GM23338 (cell line): ENCODE measurements at regions not wholly inside any gene's neighbourhood (a gene's known extent, or its start where the extent isn't known, plus 50 kb on each side); places are given as distances from the start of the nearest gene placed in this dataset.

ENCODE experiments used
- ATAC-seq: fragments of 200-7000 bp; cut with Tn5 transposase; 3 replicates; pipeline ENCODE4 v1.9.1; 2020
- DNase-seq: peaks from one replicate; pipeline ENCODE4 v3.0.0-alpha.2; 2015; ENCODE audit warnings: low spot score
- H2AFZ ChIP-seq: fragments of 200-600 bp; sonication (generic); 2 replicates; pipeline ENCODE4 v1.8.0; 2016; ENCODE audit warnings: antibody characterized with exemption, mild to moderate bottlenecking, moderate library complexity
- H3F3A ChIP-seq: fragments of 200-600 bp; sonication (generic); replicated peaks from 2 replicates; pipeline ENCODE4 v1.8.0; 2017; ENCODE audit warnings: antibody characterized with exemption, mixed run types, low read depth
- H3K27ac ChIP-seq: fragments of 200-600 bp; sonication (generic); 2 replicates; pipeline ENCODE4 v1.6.1; 2016; ENCODE audit warnings: low read depth
- H3K27me3 ChIP-seq: fragments of 200-600 bp; sonication (generic); 2 replicates; pipeline ENCODE4 v1.8.0; 2016; ENCODE audit warnings: mild to moderate bottlenecking, mixed run types, moderate library complexity; ENCODE audit not compliant: insufficient read depth
- H3K36me3 ChIP-seq: fragments of 200-600 bp; sonication (generic); 2 replicates; pipeline ENCODE4 v1.8.0; 2016; ENCODE audit warnings: mild to moderate bottlenecking; ENCODE audit not compliant: insufficient read depth
- H3K4me1 ChIP-seq: fragments of 200-600 bp; sonication (generic); 2 replicates; pipeline ENCODE4 v1.8.0; 2016; ENCODE audit warnings: mild to moderate bottlenecking, moderate library complexity; ENCODE audit not compliant: insufficient read depth
- H3K4me2 ChIP-seq: fragments of 200-600 bp; sonication (generic); 2 replicates; pipeline ENCODE4 v1.7.1; 2017; ENCODE audit warnings: mixed run types
- H3K4me3 ChIP-seq: fragments of 200-600 bp; sonication (generic); 2 replicates; pipeline ENCODE4 v1.6.1; 2016; ENCODE audit warnings: mixed run types
- H3K79me2 ChIP-seq: fragments of 200-600 bp; sonication (generic); replicated peaks from 2 replicates; pipeline ENCODE4 v1.8.0; 2017; ENCODE audit warnings: mild to moderate bottlenecking; ENCODE audit not compliant: insufficient read depth
- H3K9me2 ChIP-seq: fragments of 200-600 bp; sonication (generic); 2 replicates; pipeline ENCODE4 v1.8.0; 2017; ENCODE audit not compliant: insufficient read depth
- H4K20me1 ChIP-seq: fragments of 200-600 bp; sonication (generic); replicated peaks from 2 replicates; pipeline ENCODE4 v1.8.0; 2017; ENCODE audit warnings: mild to moderate bottlenecking; ENCODE audit not compliant: insufficient read depth
- H3K27ac Mint-ChIP-seq: 2 replicates; pipeline ENCODE4 v1.8.0; 2020; ENCODE audit warnings: inconsistent platforms, mild to moderate bottlenecking, moderate library complexity, mixed read lengths
- H3K27me3 Mint-ChIP-seq: 3 replicates; pipeline ENCODE4 v1.8.0; 2022; ENCODE audit warnings: low read depth, mild to moderate bottlenecking, moderate library complexity, mixed read lengths, inconsistent platforms; ENCODE audit not compliant: insufficient read depth, poor library complexity
- H3K36me3 Mint-ChIP-seq: 3 replicates; pipeline ENCODE4 v1.8.0; 2021; ENCODE audit warnings: low read depth, mild to moderate bottlenecking, inconsistent platforms, moderate library complexity, mixed read lengths
- H3K4me1 Mint-ChIP-seq: 3 replicates; pipeline ENCODE4 v1.8.0; 2020; ENCODE audit warnings: mild to moderate bottlenecking, inconsistent platforms, mixed read lengths
- H3K4me3 Mint-ChIP-seq: 3 replicates; pipeline ENCODE4 v1.8.0; 2021; ENCODE audit warnings: moderate library complexity, mild to moderate bottlenecking, inconsistent platforms, mixed read lengths
- H3K9me3 Mint-ChIP-seq: 3 replicates; pipeline ENCODE4 v1.8.0; 2020; ENCODE audit warnings: moderate library complexity, mild to moderate bottlenecking, inconsistent platforms, mixed read lengths
- CREB1 ChIP-seq: fragments of 250-450 bp; sonication (Bioruptor Pico); IDR thresholded peaks from 2 replicates; pipeline ENCODE4 v1.5.0; 2020; ENCODE audit warnings: low read depth, mild to moderate bottlenecking, moderate library complexity
- EZH2 ChIP-seq: fragments of 200-600 bp; sonication (generic); IDR thresholded peaks from one replicate; pipeline ENCODE4 v1.8.0; 2017; ENCODE audit warnings: antibody characterized with exemption, mild to moderate bottlenecking, low read depth; ENCODE audit not compliant: unreplicated experiment
- EZH2phosphoT487 ChIP-seq: fragments of 200-600 bp; sonication (generic); IDR thresholded peaks from one replicate; pipeline ENCODE4 v1.8.1; 2018; ENCODE audit warnings: antibody characterized with exemption; ENCODE audit not compliant: unreplicated experiment
- JUNB ChIP-seq: IDR thresholded peaks from one replicate; pipeline ENCODE4 v1.6.1; 2016; ENCODE audit warnings: antibody characterized with exemption; ENCODE audit not compliant: unreplicated experiment
- NANOG ChIP-seq: IDR thresholded peaks from 2 replicates; pipeline ENCODE4 v1.6.1; 2016; ENCODE audit warnings: antibody characterized with exemption, borderline replicate concordance
- POLR2AphosphoS5 ChIP-seq: IDR thresholded peaks from 2 replicates; pipeline ENCODE4 v1.6.1; 2016; ENCODE audit warnings: antibody characterized with exemption, low read depth
- STAT1 ChIP-seq: IDR thresholded peaks from one replicate; pipeline ENCODE4 v1.6.1; 2016; ENCODE audit warnings: antibody characterized with exemption; ENCODE audit not compliant: unreplicated experiment
- ZNF114 ChIP-seq: fragments of 250-450 bp; sonication (Bioruptor Pico); IDR thresholded peaks from 2 replicates; pipeline ENCODE4 v1.5.0; 2020; ENCODE audit warnings: mild to moderate bottlenecking, moderate library complexity
- ZNF331 ChIP-seq: fragments of 250-450 bp; sonication (Bioruptor Pico); IDR thresholded peaks from 2 replicates; pipeline ENCODE4 v1.5.0; 2020; ENCODE audit warnings: low read depth, mild to moderate bottlenecking, moderate library complexity
- TF ChIP-seq, protein P1 (sequence below): IDR thresholded peaks from 2 replicates; pipeline ENCODE4 v1.6.1; 2016; ENCODE audit warnings: antibody characterized with exemption
- TF ChIP-seq, protein P2 (sequence below): fragments of 250-450 bp; sonication (Bioruptor Pico); IDR thresholded peaks from 2 replicates; pipeline ENCODE4 v1.5.0; 2020; ENCODE audit warnings: mild to moderate bottlenecking, moderate library complexity
- TF ChIP-seq, protein P3 (sequence below), 2 experiments: fragments of 200-600 bp in 1 of 2; sonication (generic) in 1 of 2; conservative IDR thresholded peaks; 2 replicates each; pipeline versions ENCODE4 v1.5.1 to v1.6.1; 2016 to 2017; ENCODE audit warnings: antibody characterized with exemption in 2 of 2, low read depth in 2 of 2, mild to moderate bottlenecking in 2 of 2, moderate library complexity in 1 of 2
- TF ChIP-seq, protein P4 (sequence below): IDR thresholded peaks from one replicate; pipeline ENCODE4 v1.6.1; 2018; ENCODE audit warnings: antibody characterized with exemption; ENCODE audit not compliant: unreplicated experiment

DNA sequence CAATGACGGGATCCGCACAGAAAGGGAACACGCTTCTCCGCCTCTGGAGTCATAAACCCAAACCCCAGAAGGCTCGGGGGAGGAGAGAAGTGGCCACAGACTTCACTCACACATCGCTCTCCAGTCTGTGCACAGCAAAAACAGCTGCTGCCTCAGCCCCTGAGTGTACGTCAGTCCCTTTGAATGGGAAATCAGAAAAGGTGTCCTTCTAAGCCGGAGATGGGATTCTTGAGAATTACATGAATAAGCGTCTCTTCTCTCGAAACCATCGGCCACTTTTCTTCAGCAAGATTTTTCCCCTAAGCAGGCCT lies 78.3 kb downstream of the PDCL3 start:
- Histone ChIP-seq H3K4me3 (no peak overlapping the region), H2AFZ (no peak overlapping the region), H3K27ac (no peak overlapping the region), H3K4me1 (peaks cover 18% of the 10 kb centered on the region), H3K27me3 (no peaks in the 10 kb centered on the region), H4K20me1 (no peaks in the 10 kb centered on the region), H3K79me2 (no peaks in the 10 kb centered on the region), H3K36me3 (no peaks in the 10 kb centered on the region), H3F3A (0 out of 2 replicates have a peak, but pooled peaks cover 3% of the 10 kb centered on the region), H3K4me2 (no peak overlapping the region), H3K9me2 (peaks cover 2% of the 10 kb centered on the region; the same call in 1 of the 2 replicates)
- H3K9me3 Mint-ChIP-seq, result peaks cover 8% of the 10 kb centered on the region; the same call in 2 of the 3 replicates
- TF ChIP-seq ZNF114 (no peak), CREB1 (CRISPR knock-in tag) (no peak), JUNB (no peak), ZNF331 (CRISPR knock-in tag) (no peak), STAT1 (no peak), EZH2phosphoT487 (no peak), POLR2AphosphoS5 (no peak), EZH2 (no peak), NANOG (no peak)
- TF ChIP-seq, protein P1, sequence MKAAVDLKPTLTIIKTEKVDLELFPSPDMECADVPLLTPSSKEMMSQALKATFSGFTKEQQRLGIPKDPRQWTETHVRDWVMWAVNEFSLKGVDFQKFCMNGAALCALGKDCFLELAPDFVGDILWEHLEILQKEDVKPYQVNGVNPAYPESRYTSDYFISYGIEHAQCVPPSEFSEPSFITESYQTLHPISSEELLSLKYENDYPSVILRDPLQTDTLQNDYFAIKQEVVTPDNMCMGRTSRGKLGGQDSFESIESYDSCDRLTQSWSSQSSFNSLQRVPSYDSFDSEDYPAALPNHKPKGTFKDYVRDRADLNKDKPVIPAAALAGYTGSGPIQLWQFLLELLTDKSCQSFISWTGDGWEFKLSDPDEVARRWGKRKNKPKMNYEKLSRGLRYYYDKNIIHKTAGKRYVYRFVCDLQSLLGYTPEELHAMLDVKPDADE, result no peak
- TF ChIP-seq, protein P2, sequence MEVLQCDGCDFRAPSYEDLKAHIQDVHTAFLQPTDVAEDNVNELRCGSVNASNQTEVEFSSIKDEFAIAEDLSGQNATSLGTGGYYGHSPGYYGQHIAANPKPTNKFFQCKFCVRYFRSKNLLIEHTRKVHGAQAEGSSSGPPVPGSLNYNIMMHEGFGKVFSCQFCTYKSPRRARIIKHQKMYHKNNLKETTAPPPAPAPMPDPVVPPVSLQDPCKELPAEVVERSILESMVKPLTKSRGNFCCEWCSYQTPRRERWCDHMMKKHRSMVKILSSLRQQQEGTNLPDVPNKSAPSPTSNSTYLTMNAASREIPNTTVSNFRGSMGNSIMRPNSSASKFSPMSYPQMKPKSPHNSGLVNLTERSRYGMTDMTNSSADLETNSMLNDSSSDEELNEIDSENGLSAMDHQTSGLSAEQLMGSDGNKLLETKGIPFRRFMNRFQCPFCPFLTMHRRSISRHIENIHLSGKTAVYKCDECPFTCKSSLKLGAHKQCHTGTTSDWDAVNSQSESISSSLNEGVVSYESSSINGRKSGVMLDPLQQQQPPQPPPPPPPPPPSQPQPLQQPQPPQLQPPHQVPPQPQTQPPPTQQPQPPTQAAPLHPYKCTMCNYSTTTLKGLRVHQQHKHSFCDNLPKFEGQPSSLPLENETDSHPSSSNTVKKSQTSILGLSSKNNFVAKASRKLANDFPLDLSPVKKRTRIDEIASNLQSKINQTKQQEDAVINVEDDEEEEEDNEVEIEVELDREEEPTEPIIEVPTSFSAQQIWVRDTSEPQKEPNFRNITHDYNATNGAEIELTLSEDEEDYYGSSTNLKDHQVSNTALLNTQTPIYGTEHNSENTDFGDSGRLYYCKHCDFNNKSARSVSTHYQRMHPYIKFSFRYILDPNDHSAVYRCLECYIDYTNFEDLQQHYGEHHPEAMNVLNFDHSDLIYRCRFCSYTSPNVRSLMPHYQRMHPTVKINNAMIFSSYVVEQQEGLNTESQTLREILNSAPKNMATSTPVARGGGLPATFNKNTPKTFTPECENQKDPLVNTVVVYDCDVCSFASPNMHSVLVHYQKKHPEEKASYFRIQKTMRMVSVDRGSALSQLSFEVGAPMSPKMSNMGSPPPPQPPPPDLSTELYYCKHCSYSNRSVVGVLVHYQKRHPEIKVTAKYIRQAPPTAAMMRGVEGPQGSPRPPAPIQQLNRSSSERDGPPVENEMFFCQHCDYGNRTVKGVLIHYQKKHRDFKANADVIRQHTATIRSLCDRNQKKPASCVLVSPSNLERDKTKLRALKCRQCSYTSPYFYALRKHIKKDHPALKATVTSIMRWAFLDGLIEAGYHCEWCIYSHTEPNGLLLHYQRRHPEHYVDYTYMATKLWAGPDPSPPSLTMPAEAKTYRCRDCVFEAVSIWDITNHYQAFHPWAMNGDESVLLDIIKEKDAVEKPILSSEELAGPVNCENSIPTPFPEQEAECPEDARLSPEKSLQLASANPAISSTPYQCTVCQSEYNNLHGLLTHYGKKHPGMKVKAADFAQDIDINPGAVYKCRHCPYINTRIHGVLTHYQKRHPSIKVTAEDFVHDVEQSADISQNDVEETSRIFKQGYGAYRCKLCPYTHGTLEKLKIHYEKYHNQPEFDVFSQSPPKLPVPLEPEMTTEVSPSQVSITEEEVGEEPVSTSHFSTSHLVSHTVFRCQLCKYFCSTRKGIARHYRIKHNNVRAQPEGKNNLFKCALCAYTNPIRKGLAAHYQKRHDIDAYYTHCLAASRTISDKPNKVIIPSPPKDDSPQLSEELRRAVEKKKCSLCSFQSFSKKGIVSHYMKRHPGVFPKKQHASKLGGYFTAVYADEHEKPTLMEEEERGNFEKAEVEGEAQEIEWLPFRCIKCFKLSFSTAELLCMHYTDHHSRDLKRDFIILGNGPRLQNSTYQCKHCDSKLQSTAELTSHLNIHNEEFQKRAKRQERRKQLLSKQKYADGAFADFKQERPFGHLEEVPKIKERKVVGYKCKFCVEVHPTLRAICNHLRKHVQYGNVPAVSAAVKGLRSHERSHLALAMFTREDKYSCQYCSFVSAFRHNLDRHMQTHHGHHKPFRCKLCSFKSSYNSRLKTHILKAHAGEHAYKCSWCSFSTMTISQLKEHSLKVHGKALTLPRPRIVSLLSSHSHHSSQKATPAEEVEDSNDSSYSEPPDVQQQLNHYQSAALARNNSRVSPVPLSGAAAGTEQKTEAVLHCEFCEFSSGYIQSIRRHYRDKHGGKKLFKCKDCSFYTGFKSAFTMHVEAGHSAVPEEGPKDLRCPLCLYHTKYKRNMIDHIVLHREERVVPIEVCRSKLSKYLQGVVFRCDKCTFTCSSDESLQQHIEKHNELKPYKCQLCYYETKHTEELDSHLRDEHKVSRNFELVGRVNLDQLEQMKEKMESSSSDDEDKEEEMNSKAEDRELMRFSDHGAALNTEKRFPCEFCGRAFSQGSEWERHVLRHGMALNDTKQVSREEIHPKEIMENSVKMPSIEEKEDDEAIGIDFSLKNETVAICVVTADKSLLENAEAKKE, result no peak
- TF ChIP-seq, protein P3, sequence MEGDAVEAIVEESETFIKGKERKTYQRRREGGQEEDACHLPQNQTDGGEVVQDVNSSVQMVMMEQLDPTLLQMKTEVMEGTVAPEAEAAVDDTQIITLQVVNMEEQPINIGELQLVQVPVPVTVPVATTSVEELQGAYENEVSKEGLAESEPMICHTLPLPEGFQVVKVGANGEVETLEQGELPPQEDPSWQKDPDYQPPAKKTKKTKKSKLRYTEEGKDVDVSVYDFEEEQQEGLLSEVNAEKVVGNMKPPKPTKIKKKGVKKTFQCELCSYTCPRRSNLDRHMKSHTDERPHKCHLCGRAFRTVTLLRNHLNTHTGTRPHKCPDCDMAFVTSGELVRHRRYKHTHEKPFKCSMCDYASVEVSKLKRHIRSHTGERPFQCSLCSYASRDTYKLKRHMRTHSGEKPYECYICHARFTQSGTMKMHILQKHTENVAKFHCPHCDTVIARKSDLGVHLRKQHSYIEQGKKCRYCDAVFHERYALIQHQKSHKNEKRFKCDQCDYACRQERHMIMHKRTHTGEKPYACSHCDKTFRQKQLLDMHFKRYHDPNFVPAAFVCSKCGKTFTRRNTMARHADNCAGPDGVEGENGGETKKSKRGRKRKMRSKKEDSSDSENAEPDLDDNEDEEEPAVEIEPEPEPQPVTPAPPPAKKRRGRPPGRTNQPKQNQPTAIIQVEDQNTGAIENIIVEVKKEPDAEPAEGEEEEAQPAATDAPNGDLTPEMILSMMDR (conservative IDR thresholded peaks at IDR 0.05; ENCODE audit: low read depth in 2 of 2), result no peak
- TF ChIP-seq, protein P4, sequence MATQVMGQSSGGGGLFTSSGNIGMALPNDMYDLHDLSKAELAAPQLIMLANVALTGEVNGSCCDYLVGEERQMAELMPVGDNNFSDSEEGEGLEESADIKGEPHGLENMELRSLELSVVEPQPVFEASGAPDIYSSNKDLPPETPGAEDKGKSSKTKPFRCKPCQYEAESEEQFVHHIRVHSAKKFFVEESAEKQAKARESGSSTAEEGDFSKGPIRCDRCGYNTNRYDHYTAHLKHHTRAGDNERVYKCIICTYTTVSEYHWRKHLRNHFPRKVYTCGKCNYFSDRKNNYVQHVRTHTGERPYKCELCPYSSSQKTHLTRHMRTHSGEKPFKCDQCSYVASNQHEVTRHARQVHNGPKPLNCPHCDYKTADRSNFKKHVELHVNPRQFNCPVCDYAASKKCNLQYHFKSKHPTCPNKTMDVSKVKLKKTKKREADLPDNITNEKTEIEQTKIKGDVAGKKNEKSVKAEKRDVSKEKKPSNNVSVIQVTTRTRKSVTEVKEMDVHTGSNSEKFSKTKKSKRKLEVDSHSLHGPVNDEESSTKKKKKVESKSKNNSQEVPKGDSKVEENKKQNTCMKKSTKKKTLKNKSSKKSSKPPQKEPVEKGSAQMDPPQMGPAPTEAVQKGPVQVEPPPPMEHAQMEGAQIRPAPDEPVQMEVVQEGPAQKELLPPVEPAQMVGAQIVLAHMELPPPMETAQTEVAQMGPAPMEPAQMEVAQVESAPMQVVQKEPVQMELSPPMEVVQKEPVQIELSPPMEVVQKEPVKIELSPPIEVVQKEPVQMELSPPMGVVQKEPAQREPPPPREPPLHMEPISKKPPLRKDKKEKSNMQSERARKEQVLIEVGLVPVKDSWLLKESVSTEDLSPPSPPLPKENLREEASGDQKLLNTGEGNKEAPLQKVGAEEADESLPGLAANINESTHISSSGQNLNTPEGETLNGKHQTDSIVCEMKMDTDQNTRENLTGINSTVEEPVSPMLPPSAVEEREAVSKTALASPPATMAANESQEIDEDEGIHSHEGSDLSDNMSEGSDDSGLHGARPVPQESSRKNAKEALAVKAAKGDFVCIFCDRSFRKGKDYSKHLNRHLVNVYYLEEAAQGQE, result no peak
- H3K27me3 Mint-ChIP-seq, result peaks cover 2% of the 10 kb centered on the region
- no peak for DNase-seq
- ATAC-seq, result no peak
- H3K4me1 Mint-ChIP-seq, result peaks cover 35% of the 10 kb centered on the region
- H3K4me3 Mint-ChIP-seq, result no peak overlapping the region
- peak overlapping the region; percentile 64; the same call in 1 of the 2 replicates for H3K27ac Mint-ChIP-seq
- peaks cover 3% of the 10 kb centered on the region; the same call in 1 of the 3 replicates for H3K36me3 Mint-ChIP-seq
